ENCODE measurements at regions not wholly inside any gene's neighbourhood (a gene's known extent, or its start where the extent isn't known, plus 50 kb on each side); places are given as distances from the start of the nearest gene placed in this dataset.

DNA sequence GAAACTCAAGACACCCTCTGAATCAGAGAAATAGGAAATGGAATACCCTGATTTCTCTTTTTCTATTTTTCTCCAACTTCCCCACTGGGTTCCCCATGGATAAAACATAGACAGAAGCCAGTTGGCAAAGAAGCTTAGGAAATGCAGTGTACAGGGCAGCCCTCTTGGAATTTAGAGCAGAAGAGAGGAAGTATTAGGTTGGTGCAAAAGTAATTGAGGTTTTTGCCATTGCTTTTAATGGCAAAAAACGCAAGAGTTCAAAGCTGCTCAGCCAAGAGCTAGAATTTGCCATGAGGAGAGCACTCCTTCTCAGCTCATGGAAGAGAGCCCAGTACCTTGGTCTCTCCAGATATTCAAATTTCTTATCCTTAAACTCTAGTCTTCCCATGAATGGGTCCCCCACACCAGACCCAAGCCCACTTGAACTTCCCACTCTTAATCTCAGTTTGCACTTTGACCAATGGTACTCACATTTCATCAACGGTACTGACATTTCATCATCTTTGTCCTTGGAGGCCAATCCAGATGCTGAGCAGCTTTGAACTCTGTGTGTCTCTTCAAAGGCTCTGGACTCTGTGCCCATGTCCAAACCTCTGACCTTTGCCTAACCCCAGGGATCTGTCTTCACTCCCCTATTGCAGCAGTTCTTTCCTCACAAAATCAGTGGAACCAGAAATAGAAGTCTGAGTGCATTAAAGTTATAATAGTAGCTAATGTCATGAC lies 73.2 kb upstream of the PPP1R3C start:
- TF ChIP-seq SUZ12 (IDR thresholded peaks at IDR 0.05; ENCODE audit: extremely low read depth, insufficient read depth, insufficient read length) (no peak), YY1 (IDR thresholded peaks at IDR 0.05; ENCODE audit: insufficient read depth, insufficient read length) (no peak), ZNF274 (IDR thresholded peaks at IDR 0.05; ENCODE audit: low read depth, low read length) (no peak)
- Histone ChIP-seq H3K4me3 (ENCODE audit: insufficient read length, low read depth) (no peak overlapping the region), H3K4me1 (ENCODE audit: insufficient read depth, insufficient read length) (no peaks in the 10 kb centered on the region), H3K9ac (ENCODE audit: insufficient read length, low read depth) (no peak overlapping the region), H3K36me3 (ENCODE audit: insufficient read depth, insufficient read length, low read length) (no peaks in the 10 kb centered on the region), H3K27me3 (ENCODE audit: insufficient read depth, insufficient read length) (no peaks in the 10 kb centered on the region), H3K9me3 (ENCODE audit: insufficient read depth, low read length) (no peaks in the 10 kb centered on the region)
- DNase-seq (ENCODE audit: low read depth, low spot score) = no peak

DNA sequence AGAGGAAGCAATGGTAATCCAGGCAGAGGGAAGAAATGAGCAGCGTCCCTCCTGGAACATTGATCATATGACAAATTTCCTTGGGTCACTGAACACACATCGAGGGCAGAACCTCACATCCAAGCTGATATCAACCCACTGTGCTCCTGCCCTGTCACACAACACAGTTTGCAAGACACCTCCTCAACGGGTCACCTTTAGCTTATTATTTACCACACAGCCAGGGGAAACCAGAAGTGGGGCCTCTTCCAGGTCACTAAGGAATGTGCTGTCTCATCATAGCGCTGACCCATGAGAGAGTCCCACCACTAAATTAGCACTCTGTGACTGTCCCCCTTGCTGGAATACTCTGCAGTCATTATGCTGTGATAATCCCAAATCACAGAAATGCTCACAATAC lies 69.7 kb upstream of the PPP1R3C start:
- no peaks in the 10 kb centered on the region for H3K4me1 ChIP-seq (ENCODE audit: insufficient read depth, insufficient read length)
- no peaks in the 10 kb centered on the region for H3K36me3 ChIP-seq (ENCODE audit: insufficient read depth, insufficient read length, low read length)
- H3K9me3 ChIP-seq (ENCODE audit: insufficient read depth, low read length) = no peaks in the 10 kb centered on the region
- H3K9ac ChIP-seq (ENCODE audit: insufficient read length, low read depth) = no peak overlapping the region
- no peaks in the 10 kb centered on the region for H3K27me3 ChIP-seq (ENCODE audit: insufficient read depth, insufficient read length)
- DNase-seq (ENCODE audit: low read depth, low spot score) = no peak
- no peak overlapping the region for H3K4me3 ChIP-seq (ENCODE audit: insufficient read length, low read depth)
- no peak for TF ChIP-seq YY1 (IDR thresholded peaks at IDR 0.05; ENCODE audit: insufficient read depth, insufficient read length)
- TF ChIP-seq ZNF274 (IDR thresholded peaks at IDR 0.05; ENCODE audit: low read depth, low read length) = no peak
- no peak for TF ChIP-seq SUZ12 (IDR thresholded peaks at IDR 0.05; ENCODE audit: extremely low read depth, insufficient read depth, insufficient read length)

DNA sequence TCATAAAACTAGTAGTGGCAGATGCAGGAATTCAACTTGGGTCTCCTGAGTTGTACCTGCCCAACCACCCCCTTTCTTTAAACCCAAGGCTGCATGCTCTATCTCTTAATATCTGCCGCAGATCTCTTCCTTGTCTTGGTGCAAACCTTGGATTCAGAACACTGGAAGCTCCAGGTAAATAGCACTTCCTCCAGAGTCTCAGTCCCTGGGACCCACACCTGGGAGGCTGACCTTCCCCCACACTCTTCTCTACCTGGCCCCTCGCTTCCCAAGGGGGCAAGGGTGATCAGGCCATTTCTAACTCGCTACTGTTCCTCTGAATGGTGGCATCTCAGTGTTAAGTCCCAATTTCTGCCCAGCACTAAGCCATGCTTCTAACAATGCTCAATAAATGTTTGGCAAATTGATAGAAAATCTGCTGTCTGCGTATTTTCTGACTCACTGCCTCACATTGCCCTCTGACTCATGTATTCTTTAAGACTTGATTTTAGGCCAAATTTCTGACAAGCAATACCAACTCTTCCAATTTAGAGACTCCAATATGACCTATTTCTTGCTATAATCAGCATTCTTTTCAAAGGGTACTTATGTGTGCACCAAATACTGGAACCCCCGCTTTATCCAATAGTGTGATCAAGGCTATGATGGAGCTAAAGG lies 68.0 kb upstream of the PPP1R3C start:
- Histone ChIP-seq H3K4me3 (ENCODE audit: insufficient read length, low read depth) (no peak overlapping the region), H3K9me3 (ENCODE audit: insufficient read depth, low read length) (no peaks in the 10 kb centered on the region), H3K36me3 (ENCODE audit: insufficient read depth, insufficient read length, low read length) (no peaks in the 10 kb centered on the region), H3K9ac (ENCODE audit: insufficient read length, low read depth) (no peak overlapping the region), H3K4me1 (ENCODE audit: insufficient read depth, insufficient read length) (no peaks in the 10 kb centered on the region), H3K27me3 (ENCODE audit: insufficient read depth, insufficient read length) (no peaks in the 10 kb centered on the region)
- no peak for DNase-seq (ENCODE audit: low read depth, low spot score)
- TF ChIP-seq ZNF274 (IDR thresholded peaks at IDR 0.05; ENCODE audit: low read depth, low read length) (no peak), YY1 (IDR thresholded peaks at IDR 0.05; ENCODE audit: insufficient read depth, insufficient read length) (no peak), SUZ12 (IDR thresholded peaks at IDR 0.05; ENCODE audit: extremely low read depth, insufficient read depth, insufficient read length) (no peak)

DNA sequence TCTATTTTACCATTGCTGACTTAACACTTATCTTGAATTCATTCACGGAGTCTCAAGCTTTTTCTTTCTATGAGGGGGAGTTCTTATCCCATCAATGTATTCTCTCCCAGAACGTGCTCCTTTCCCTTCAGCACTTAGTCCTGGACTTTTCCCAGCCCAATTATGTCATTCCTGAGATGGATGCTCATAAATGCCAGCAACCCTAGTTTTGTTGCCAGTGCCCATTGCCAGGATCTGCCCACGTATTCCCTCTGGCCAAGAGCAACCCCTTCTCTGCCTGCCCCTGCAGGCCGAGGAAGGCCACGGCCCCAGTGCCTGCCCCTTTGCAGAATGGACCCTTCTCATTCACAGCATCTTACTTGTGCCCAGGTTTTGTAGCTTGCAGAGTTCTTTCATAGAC lies 67.4 kb upstream of the PPP1R3C start:
- no peak for TF ChIP-seq YY1 (IDR thresholded peaks at IDR 0.05; ENCODE audit: insufficient read depth, insufficient read length)

DNA sequence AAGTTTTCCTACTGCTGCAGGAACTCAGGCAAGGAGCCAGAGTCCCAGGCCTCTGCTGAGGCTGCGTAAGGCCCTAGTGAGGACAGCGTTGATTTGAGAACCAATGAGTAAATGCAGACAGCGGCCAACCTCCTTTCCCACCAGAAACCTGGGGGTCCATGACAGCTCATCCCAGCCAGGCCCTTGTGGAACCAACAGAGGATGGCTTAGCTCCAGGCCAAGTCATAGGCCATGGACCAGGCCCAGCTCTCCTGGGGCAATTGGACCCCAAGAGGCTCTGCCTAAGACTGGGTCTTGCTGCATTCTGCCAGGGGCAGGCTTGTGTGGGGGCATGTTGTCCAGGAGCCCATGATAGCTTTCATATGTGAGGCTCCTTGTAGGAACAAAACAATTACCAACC lies 65.4 kb upstream of the PPP1R3C start:
- H3K4me1 ChIP-seq (ENCODE audit: insufficient read depth, insufficient read length) = no peaks in the 10 kb centered on the region
- no peaks in the 10 kb centered on the region for H3K36me3 ChIP-seq (ENCODE audit: insufficient read depth, insufficient read length, low read length)
- no peaks in the 10 kb centered on the region for H3K27me3 ChIP-seq (ENCODE audit: insufficient read depth, insufficient read length)
- no peak overlapping the region for H3K9ac ChIP-seq (ENCODE audit: insufficient read length, low read depth)
- H3K4me3 ChIP-seq (ENCODE audit: insufficient read length, low read depth) = no peak overlapping the region
- no peaks in the 10 kb centered on the region for H3K9me3 ChIP-seq (ENCODE audit: insufficient read depth, low read length)
- no peak for TF ChIP-seq ZNF274 (IDR thresholded peaks at IDR 0.05; ENCODE audit: low read depth, low read length)
- no peak for TF ChIP-seq YY1 (IDR thresholded peaks at IDR 0.05; ENCODE audit: insufficient read depth, insufficient read length)
- no peak for TF ChIP-seq SUZ12 (IDR thresholded peaks at IDR 0.05; ENCODE audit: extremely low read depth, insufficient read depth, insufficient read length)
- DNase-seq (ENCODE audit: low read depth, low spot score) = no peak

More for the DNA sequence above, 67.4 kb upstream of the PPP1R3C start:
- Histone ChIP-seq H3K9ac (ENCODE audit: insufficient read length, low read depth) (no peak overlapping the region), H3K4me1 (ENCODE audit: insufficient read depth, insufficient read length) (no peaks in the 10 kb centered on the region), H3K4me3 (ENCODE audit: insufficient read length, low read depth) (no peak overlapping the region), H3K36me3 (ENCODE audit: insufficient read depth, insufficient read length, low read length) (no peaks in the 10 kb centered on the region), H3K9me3 (ENCODE audit: insufficient read depth, low read length) (no peaks in the 10 kb centered on the region), H3K27me3 (ENCODE audit: insufficient read depth, insufficient read length) (no peaks in the 10 kb centered on the region)
- DNase-seq (ENCODE audit: low read depth, low spot score) = no peak

DNA sequence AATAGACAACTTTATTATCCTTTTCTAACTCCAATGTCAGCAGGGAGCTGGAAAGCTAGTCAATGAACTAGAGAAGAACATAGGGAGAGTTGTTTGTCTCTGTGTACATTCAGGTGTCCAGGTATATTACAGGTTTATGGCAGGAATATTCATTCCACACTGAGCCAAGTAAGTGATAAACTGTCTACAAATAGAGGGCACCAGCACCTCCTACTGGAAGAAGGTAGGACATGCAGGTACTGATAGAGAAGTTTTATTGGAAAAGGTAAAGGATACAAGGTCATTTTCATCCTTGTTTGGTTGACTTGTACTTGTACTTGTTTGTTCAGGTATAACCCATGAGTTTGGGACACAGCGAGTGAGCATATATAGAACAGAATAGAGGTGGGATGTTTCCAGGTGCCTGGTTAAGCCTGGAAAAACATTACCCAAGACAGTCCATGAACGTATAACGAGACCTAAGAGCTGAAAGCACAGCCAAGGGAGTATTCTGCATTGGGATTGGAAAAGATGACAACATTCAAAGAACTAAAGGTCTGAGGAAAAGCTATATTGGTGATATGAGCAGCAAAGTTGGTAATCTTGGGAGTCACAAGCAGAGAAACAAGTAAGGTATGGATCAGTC lies 61.4 kb upstream of the PPP1R3C start:
- TF ChIP-seq ZNF274 (IDR thresholded peaks at IDR 0.05; ENCODE audit: low read depth, low read length) = no peak
- TF ChIP-seq YY1 (IDR thresholded peaks at IDR 0.05; ENCODE audit: insufficient read depth, insufficient read length) = no peak
- no peak for TF ChIP-seq SUZ12 (IDR thresholded peaks at IDR 0.05; ENCODE audit: extremely low read depth, insufficient read depth, insufficient read length)
- no peaks in the 10 kb centered on the region for H3K4me1 ChIP-seq (ENCODE audit: insufficient read depth, insufficient read length)
- no peaks in the 10 kb centered on the region for H3K36me3 ChIP-seq (ENCODE audit: insufficient read depth, insufficient read length, low read length)
- DNase-seq (ENCODE audit: low read depth, low spot score) = peak; percentile 18
- H3K9ac ChIP-seq (ENCODE audit: insufficient read length, low read depth) = no peak overlapping the region
- H3K27me3 ChIP-seq (ENCODE audit: insufficient read depth, insufficient read length) = no peaks in the 10 kb centered on the region
- H3K4me3 ChIP-seq (ENCODE audit: insufficient read length, low read depth) = no peak overlapping the region
- H3K9me3 ChIP-seq (ENCODE audit: insufficient read depth, low read length) = no peaks in the 10 kb centered on the region

DNA sequence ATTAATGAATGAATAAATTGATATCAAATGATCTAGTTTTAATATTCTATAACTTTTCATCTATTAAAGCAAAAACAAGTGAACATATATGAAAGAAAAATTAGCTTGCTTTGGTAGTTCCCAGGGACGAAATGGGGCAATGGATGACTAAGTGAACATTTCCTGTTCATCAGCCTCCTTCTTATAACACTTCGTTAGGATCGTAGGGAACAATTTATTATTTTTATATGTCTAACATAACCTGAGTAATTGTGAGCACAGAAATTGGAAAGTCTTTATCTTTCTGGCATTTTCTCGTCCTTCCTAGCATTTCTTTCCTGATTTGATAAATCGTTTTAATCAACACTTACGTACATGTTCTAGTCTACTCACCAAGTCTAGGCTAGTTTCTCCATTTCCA lies 59.1 kb upstream of the PPP1R3C start:
- Histone ChIP-seq H3K27me3 (ENCODE audit: insufficient read depth, insufficient read length) (no peaks in the 10 kb centered on the region), H3K9me3 (ENCODE audit: insufficient read depth, low read length) (no peaks in the 10 kb centered on the region), H3K36me3 (ENCODE audit: insufficient read depth, insufficient read length, low read length) (no peaks in the 10 kb centered on the region), H3K4me1 (ENCODE audit: insufficient read depth, insufficient read length) (no peaks in the 10 kb centered on the region), H3K4me3 (ENCODE audit: insufficient read length, low read depth) (no peak overlapping the region), H3K9ac (ENCODE audit: insufficient read length, low read depth) (no peak overlapping the region)
- DNase-seq (ENCODE audit: low read depth, low spot score) = no peak
- TF ChIP-seq SUZ12 (IDR thresholded peaks at IDR 0.05; ENCODE audit: extremely low read depth, insufficient read depth, insufficient read length) (no peak), ZNF274 (IDR thresholded peaks at IDR 0.05; ENCODE audit: low read depth, low read length) (no peak), YY1 (IDR thresholded peaks at IDR 0.05; ENCODE audit: insufficient read depth, insufficient read length) (no peak)

All from NT2/D1 (cell line).